GM19468 (cell line): ENCODE measurements at regions not wholly inside any gene's neighbourhood (a gene's known extent, or its start where the extent isn't known, plus 50 kb on each side); places are given as distances from the start of the nearest gene placed in this dataset.
"Not testable (repeated sequence)": the region's sequence is repeated elsewhere in the genome, so short reads cannot be mapped to it uniquely, and the experiment has no call there.

Experiments
- ATAC-seq: cut with Tn5 transposase; IDR thresholded peaks from one replicate; pipeline ENCODE4 v1.9.1; 2021; ENCODE audit warnings: mild to moderate bottlenecking, moderate library complexity, moderate number of reproducible peaks; ENCODE audit not compliant: unreplicated experiment; ENCODE audit errors: extremely low read depth

GRCh38 chr2:182477774-182478173, 50.9 kb upstream of the PDE1A start:
- ATAC-seq: no peak

- no peak for ATAC-seq
Observed at GRCh38 chr2:182481676-182482075, 54.8 kb upstream of the PDE1A start.

GRCh38 chr2:182482511-182482910, 55.7 kb upstream of the PDE1A start:
- ATAC-seq: no peak

DNA sequence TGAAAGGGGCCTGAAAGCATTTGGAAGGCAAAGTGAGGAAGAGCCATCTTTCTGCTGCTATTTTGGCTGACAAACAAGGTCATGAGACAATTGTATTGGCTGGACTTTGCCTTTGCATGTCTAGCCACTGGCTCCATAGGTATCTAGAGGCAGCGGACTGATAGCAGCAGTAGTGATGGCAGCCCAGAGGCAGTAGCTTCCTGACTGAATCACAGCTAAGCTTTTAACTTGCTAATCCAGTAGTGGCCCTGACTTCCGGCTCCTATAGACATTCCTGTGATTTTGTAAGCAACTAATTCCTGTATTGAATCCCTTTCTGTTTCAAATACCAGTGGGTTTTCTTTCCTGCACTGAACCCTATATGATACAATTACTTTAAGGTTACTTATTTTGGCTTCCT, 69.8 kb upstream of the PDE1A start:
- ATAC-seq: no peak

- ATAC-seq: no peak
Observed at GRCh38 chr2:182499706-182500470, 73.1 kb upstream of the PDE1A start.

DNA sequence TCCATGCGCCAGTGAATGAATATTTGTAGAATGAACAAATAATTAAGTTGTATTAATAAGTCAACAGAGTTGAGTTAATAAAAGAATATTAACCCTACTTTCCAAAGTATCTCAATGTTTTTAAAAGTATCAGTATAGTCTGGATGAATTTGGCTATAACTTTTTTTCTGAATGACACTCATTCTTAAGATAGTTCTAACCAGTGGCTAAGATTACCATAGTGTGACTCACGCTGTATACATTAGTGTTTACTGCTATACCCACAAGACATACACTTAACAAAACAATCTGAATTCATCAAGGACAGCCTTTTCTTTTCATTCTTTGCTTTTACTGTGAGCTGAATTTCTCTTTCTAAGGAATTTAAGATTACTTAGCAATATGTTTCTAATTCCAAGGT, 77.0 kb upstream of the PDE1A start:
- ATAC-seq: no peak

DNA sequence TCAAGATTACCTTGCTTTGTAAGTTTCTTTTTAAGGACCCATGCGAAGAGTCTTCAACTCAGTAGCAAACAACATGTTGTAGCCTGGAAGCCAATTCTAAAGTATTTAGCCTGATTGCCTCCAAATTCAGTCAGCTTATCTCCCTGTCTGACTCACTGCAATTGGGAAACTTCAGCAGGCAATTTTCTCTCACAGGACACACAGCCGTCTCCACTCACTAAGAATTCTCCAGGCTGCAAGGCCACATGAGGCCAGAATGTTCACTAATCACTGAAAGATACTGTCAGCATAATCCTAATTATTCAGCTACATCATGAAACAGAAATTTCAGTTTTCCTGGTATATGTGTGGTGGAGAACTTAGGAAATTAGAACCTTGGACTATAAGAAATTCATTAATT, 78.1 kb upstream of the PDE1A start:
- ATAC-seq: no peak

GRCh38 chr2:182506606-182507005, 79.8 kb upstream of the PDE1A start:
- ATAC-seq: no peak

- ATAC-seq: not testable (repeated sequence)
Observed at GRCh38 chr2:182508583-182508982, 81.7 kb upstream of the PDE1A start.

DNA sequence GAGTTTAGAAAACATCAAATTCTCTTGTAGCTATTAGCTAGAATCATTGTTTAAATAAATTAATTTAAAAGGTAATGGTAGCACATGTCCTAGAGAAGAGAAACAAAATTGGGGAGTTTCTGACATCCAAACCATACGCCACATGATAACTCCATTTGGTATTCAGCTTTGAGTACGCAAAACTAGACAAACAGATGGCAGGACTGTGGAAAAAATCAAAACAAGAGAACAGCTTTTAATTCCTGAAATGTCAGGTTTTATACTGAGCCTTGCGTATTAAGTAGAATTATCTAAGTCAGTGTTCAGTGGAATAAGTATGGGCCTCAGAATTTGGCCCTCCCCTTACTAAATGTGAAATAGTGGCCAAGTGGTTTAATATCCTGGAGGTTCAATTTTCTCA, 82.4 kb upstream of the PDE1A start:
- no peak for ATAC-seq

DNA sequence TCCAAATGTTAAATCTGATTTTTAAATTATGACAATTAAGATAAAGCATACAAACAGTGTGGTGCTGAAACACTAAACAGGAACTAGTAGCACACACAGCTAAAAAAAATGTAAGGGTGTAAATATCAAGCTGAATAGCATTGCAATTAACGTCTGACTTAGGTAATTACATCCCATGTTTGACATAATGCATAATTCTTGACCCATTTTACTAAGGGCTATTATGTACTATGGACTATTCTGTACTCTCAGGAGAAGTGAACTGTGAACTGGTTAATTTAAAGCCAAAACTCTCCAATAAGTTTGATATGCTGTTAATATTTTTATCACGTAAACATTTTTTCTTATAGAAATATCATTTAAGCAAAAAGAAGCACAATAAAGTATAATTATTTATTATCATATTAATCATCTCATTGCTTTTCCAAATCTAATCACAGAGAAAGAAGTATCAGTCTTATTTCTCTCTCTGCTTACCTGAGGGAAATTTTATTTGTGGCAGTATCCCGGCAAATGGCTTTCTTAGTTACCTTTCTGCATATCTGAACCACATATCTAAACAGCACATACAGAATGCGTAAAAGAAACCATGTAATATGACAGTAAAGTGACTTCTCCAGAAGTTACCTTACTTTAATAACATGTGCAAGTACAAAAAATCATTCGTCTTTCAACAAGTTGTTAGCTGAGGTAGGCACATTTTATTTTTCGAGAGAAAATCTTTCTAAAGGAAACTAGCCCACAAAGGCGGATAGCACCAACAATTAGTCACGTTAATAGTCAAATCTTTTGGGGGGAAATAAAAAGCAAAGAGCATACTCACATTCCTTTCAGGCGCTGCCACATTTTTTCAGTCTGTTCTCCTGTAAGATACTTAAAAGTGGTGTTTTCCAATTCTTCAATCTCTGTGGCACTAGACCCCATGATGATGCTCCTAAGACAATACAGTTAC, 94.9 kb upstream of the PDE1A start:
- no peak for ATAC-seq

DNA sequence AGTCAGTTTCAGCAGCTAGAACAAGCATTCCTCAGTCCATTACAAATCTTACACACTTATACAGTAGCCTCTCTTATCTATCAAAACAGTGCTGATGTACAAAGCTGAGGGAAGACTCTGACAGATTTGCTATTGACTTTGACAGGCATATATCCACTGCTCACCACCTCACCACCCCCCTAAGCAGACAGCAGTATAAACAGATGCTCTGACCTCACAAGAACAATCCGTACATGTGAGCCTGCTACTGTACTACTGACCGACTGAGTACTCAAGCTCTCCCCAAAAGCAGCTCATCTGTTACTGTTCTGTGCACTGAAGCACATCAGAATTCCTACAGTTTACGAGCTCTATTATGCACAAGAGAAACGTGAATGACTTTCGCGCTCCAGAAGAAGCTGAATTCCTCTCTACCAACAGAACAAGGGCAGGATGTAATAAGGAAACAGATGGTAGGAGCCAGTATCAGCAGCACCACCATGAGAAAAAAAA, 95.6 kb upstream of the PDE1A start:
- no peak for ATAC-seq

DNA sequence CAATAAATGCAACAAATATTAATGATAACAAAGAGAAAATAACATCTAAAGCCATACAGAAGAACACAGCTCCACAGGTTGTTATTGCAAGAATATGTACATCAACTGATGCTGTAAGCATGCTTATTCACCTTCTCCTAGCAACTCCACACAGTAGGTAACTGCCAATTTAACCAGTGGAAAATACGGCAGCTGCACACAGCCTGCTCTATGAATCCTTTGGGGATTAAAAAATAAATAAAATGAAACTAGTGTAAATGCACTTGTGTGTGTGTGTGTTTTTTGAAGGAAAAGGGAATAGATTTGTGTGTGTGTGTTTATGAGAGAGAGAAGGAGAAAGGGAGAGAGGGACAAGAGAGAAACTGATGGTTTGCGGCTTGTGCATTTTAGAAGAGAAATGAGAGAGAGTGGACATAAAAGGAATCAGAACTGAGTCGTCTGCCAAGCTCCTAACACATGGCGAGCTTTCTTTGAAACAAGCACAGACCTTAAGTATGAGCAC, 96.2 kb upstream of the PDE1A start:
- no peak for ATAC-seq

- no peak for ATAC-seq
Observed at GRCh38 chr2:182530636-182531035, 103.8 kb upstream of the PDE1A start.

DNA sequence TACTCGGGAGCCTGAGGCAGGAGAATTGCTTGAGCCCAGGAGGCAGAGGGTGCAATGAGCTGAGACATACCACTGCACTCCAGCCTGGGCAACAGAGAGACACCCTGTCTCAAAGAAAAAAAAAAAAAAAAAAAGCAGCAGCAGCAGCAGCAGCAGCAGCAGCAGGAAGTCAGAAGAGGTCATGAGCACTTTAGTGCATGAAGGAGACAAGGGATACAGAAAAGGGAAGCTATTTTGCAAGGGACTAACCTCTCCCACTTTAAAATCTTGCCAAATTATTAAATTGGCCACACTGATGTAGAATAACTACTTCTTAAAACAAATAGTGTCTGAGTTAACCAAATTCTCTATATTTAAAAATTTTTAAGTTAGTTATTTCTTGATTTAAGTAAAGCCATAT, 113.4 kb upstream of the PDE1A start:
- no peak for ATAC-seq

DNA sequence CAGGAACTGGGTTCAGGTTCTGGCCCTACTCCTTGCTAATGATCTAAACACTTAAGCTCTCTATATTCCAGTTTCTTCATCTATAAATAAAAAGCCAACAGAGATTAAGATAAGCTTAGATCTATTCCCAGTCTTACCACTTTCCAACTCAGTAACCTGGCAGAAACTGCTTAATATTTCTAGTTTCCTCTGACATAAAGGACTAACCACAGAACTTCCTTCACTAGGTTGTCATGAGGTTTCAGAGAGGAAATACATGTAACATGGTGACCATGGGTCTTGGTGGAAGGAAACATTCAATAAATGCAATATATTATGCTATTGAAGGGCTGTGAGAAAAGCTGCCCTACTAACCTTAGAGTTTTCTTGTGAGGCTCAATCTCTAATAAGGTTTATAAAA, 114.4 kb upstream of the PDE1A start:
- ATAC-seq: peak; percentile 53

DNA sequence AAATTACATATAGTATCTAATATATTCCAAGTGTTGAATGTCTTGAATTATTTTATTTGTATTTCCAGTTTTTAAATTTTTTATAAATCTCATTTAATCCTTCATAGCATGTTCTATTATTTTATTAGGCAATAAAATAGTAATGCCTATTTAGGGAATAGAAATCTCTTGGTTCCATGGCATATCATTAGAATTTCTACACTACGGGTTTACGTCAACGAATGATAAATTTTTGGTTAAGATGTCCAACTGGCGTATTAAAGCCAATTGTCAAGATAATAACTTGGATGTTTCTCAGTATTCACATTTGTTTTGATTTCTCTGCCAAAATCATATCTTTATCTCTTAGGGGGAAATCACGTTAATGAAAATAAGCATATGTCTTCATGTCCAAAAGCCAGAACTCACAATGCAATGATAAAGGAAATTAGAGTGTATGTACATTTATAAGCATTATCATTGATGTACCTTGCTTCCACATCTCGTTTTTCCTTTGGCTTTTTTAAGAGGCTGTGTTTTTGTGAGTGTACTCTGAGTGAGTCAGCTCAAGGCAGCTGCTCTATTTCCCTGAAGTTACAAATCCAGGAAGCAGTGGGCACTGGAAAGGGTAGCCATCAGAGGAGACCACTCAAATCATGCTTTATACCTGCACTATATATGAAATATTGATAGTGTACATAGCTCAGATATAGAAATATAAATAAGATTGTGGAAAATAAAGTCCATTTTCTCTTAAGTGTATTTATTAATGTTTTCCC, 115.8 kb upstream of the PDE1A start:
- ATAC-seq: no peak

DNA sequence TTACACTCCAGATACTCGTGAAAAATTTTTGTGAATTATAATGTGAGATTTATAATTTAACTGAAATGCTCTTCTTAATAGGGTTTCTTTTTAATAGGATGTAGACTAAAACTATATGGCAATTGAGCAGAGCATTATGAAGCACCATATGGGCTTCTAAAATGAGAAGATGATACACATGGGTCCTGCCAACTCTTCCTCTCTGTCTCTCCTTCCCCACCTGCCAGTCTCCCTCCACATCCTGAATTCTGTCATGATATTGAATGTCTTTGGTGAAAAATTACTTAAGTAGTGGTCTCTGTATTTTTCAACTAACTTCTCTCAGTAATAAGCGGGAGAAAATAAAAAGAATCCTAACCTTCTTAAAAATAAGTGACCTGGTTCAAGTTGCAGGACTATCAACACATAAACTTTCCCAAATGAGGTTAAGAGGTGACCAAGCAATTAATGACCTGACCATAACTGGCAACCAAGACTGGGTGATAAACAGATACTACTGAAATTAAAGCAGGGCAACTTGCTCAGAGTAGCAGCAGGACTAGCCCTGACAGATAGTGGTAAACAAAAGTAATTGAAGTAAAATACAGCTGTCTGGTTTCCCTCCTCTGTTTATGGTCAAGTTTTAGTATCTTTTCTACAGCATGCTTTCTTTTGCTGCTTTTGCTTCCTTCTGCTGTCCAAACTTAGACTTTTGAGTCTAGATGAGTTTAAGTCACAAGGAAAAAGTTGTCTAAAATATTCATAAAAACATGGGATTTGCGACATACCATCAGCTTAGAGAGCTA, 117.1 kb upstream of the PDE1A start:
- no peak for ATAC-seq

- ATAC-seq: peak; percentile 63
Observed at GRCh38 chr2:182545420-182546167, 118.8 kb upstream of the PDE1A start.
